Nucleus accumbens (tissue), 56 donors: ENCODE measurements at regions not wholly inside any gene's neighbourhood (a gene's known extent, or its start where the extent isn't known, plus 50 kb on each side); places are given as distances from the start of the nearest gene placed in this dataset.
A peak's percentile ranks its signal among the peaks of the same experiment; 100 is the strongest.
"Not testable (repeated sequence)": the region's sequence is repeated elsewhere in the genome, so short reads cannot be mapped to it uniquely, and the experiment has no call there.

Source experiments
- DNase-seq, 56 donors: peaks; one replicate each; lab custom pipeline; 2025; lab: John Stamatoyannopoulos, UW

GRCh38 chr6:141526985-141527384, 605.7 kb upstream of the GJE1 start:
- no peak for DNase-seq

GRCh38 chr6:141521440-141521839, 611.3 kb upstream of the GJE1 start:
- DNase-seq = no peak

- no peak for DNase-seq
Observed at GRCh38 chr6:141513830-141514229, 618.9 kb upstream of the GJE1 start.

- no peak for DNase-seq
Observed at GRCh38 chr6:141510803-141511202, 621.9 kb upstream of the GJE1 start.

GRCh38 chr6:141506062-141506461, 626.7 kb upstream of the GJE1 start:
- DNase-seq = not testable (repeated sequence)

GRCh38 chr6:141504318-141504717, 628.4 kb upstream of the GJE1 start:
- DNase-seq = not testable (repeated sequence)

GRCh38 chr6:141501616-141502015, 631.1 kb upstream of the GJE1 start:
- DNase-seq = no peak

GRCh38 chr6:141498977-141499376, 633.7 kb upstream of the GJE1 start:
- no peak for DNase-seq

GRCh38 chr6:141492521-141493284, 640.0 kb upstream of the GJE1 start:
- no peak for DNase-seq

- DNase-seq = no peak
Observed at GRCh38 chr6:141491684-141492083, 641.0 kb upstream of the GJE1 start.

- no peak for DNase-seq
Observed at GRCh38 chr6:141490982-141491381, 641.7 kb upstream of the GJE1 start.

- DNase-seq = no peak
Observed at GRCh38 chr6:141488488-141488887, 644.2 kb upstream of the GJE1 start.

- no peak for DNase-seq
Observed at GRCh38 chr6:141486942-141487341, 645.8 kb upstream of the GJE1 start.

GRCh38 chr6:141484711-141485110, 648.0 kb upstream of the GJE1 start:
- peak in 1 of 56 donors; percentile 4 for DNase-seq

- peak in 8 of 56 donors; percentile 1 to 21 (median 4) for DNase-seq
Observed at GRCh38 chr6:141483598-141484061, 649.1 kb upstream of the GJE1 start.

- no peak for DNase-seq
Observed at GRCh38 chr6:141482796-141483597, 649.7 kb upstream of the GJE1 start.

GRCh38 chr6:141475259-141475658, 657.5 kb upstream of the GJE1 start:
- DNase-seq = no peak

GRCh38 chr6:141472162-141472928, 660.4 kb upstream of the GJE1 start:
- no peak for DNase-seq

GRCh38 chr6:141470810-141471209, 661.9 kb upstream of the GJE1 start:
- DNase-seq = no peak

- DNase-seq = no peak
Observed at GRCh38 chr6:141467881-141468280, 664.8 kb upstream of the GJE1 start.

GRCh38 chr6:141467041-141467440, 665.7 kb upstream of the GJE1 start:
- DNase-seq = no peak
